ENCODE measurements at regions not wholly inside any gene's neighbourhood (a gene's known extent, or its start where the extent isn't known, plus 50 kb on each side); places are given as distances from the start of the nearest gene placed in this dataset.

DNA sequence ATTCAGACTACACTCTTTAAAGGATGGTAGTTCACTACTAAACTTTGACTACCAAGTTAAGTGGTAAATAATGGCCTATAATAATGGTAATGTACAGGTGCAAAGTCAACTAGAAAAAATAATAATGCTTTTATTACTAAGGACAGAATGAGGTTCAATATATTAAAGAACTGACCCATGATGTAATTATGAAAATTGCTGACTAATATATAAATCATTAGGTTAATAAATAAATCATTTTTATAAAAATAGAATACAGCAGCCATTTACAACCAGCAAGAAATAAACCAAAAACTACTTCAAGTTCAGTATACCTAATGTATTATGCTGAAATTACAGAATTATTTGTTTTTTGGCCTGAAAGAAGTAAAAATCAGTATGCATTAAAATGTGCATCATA, 577.2 kb downstream of the PPARGC1A start:
- no peaks in the 10 kb centered on the region for H3K9me3 ChIP-seq (ENCODE audit: low read length)
- no peak for DNase-seq
- no peaks in the 10 kb centered on the region for H3K27me3 ChIP-seq (ENCODE audit: insufficient read depth, low read length, poor library complexity, severe bottlenecking)
- Mint-ChIP-seq H3K9me3 (peaks cover 3 to 27% (median 6%) of the 10 kb centered on the region in 5 donors), H3K4me1 (no peaks in the 10 kb centered on the region), H3K27me3 (no peaks in the 10 kb centered on the region), H3K36me3 (no peaks in the 10 kb centered on the region), H3K4me3 (no peak overlapping the region), H3K27ac (no peak overlapping the region)
- CTCF ChIA-PET = no interaction called here
- no peak overlapping the region for H3K27ac ChIP-seq (ENCODE audit: low read depth, low read length)
- H3K36me3 ChIP-seq (ENCODE audit: insufficient read depth, low read length) = no peaks in the 10 kb centered on the region
- no peak overlapping the region for H3K4me3 ChIP-seq (ENCODE audit: low read length)
- POLR2A ChIA-PET = no interaction called here
- H3K4me1 ChIP-seq (ENCODE audit: insufficient read depth, low read length) = no peaks in the 10 kb centered on the region

DNA sequence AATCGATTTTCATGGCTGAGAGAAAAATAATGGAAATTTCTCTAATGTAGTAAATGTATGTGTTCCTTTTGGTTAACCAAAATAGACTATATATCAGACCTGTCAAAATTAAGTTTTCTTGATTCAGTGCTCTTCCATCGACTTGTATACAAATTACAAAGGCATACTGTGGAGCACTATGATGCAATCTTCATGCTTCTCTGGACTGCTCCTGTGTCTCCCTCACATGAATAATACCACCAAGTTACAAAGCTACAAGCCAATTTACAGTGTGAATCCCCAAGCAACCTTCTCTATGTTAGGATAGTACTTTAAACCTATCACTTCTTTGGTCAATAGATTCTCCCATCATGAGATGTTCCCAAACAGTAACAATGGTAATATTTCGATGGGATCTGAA, 577.9 kb downstream of the PPARGC1A start:
- Mint-ChIP-seq H3K27me3 (no peaks in the 10 kb centered on the region), H3K36me3 (no peaks in the 10 kb centered on the region), H3K27ac (no peak overlapping the region), H3K4me3 (no peak overlapping the region), H3K4me1 (no peaks in the 10 kb centered on the region), H3K9me3 (peaks cover 3 to 21% (median 6%) of the 10 kb centered on the region in 5 donors)
- Histone ChIP-seq H3K27me3 (ENCODE audit: insufficient read depth, low read length, poor library complexity, severe bottlenecking) (no peaks in the 10 kb centered on the region), H3K36me3 (ENCODE audit: insufficient read depth, low read length) (no peaks in the 10 kb centered on the region), H3K4me3 (ENCODE audit: low read length) (no peak overlapping the region), H3K9me3 (ENCODE audit: low read length) (no peaks in the 10 kb centered on the region), H3K4me1 (ENCODE audit: insufficient read depth, low read length) (no peaks in the 10 kb centered on the region), H3K27ac (ENCODE audit: low read depth, low read length) (no peak overlapping the region)
- ChIA-PET CTCF (no interaction called here), POLR2A (no interaction called here)
- DNase-seq = no peak

DNA sequence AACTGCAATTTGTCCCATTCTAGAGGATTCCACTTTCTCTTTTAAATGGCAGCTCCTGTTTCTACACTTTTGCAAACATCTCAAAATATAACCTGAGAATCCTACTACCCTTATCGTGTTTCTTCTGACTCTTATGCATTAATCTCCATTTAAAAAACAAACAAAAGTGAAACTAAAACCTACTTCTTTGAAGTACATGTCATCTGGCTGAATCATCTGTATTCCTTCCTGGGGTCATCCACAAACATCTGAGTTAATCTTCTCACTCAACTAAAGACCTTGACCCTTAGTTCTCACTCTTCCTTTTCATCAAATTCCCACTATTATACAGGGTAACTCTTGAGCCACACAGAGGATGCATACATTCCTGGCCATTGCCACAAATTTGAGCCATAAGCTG, 584.8 kb downstream of the PPARGC1A start:
- Mint-ChIP-seq H3K4me3 (no peak overlapping the region), H3K27me3 (no peaks in the 10 kb centered on the region), H3K9me3 (peaks cover 0 to 14% (median 0%) of the 10 kb centered on the region in 5 donors), H3K27ac (no peak overlapping the region), H3K36me3 (no peaks in the 10 kb centered on the region), H3K4me1 (peaks cover 0 to 5% (median 4%) of the 10 kb centered on the region in 3 donors)
- H3K27me3 ChIP-seq (ENCODE audit: insufficient read depth, low read length, poor library complexity, severe bottlenecking) = no peaks in the 10 kb centered on the region
- H3K4me1 ChIP-seq (ENCODE audit: insufficient read depth, low read length) = no peaks in the 10 kb centered on the region
- POLR2A ChIA-PET = no interaction called here
- no peaks in the 10 kb centered on the region for H3K9me3 ChIP-seq (ENCODE audit: low read length)
- H3K27ac ChIP-seq (ENCODE audit: low read depth, low read length) = no peak overlapping the region
- no peak for DNase-seq
- no peaks in the 10 kb centered on the region for H3K36me3 ChIP-seq (ENCODE audit: insufficient read depth, low read length)
- CTCF ChIA-PET = no interaction called here
- H3K4me3 ChIP-seq (ENCODE audit: low read length) = no peak overlapping the region

DNA sequence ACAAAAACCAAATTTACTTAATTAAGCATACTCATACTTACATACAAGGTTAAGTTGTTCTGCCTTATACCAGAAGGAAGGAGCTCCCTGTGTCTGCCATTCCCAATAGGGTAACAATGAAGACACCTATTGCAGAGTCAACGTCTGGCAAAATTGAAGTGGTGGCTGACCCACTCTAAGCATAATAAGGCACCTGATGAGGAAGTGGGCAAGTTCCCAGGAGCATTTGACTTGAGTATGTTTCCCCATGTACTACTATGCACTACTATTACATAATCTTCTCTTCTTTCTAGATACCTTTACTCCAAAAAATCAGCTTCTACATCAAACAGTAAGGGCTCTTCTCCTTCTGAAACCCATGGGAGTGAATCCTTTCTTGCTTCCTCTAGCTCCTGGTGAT, 591.5 kb downstream of the PPARGC1A start:
- H3K27me3 ChIP-seq (ENCODE audit: insufficient read depth, low read length, poor library complexity, severe bottlenecking) = no peaks in the 10 kb centered on the region
- no peaks in the 10 kb centered on the region for H3K36me3 Mint-ChIP-seq
- no peak overlapping the region for H3K27ac ChIP-seq (ENCODE audit: low read depth, low read length)
- no peaks in the 10 kb centered on the region for H3K36me3 ChIP-seq (ENCODE audit: insufficient read depth, low read length)
- H3K4me1 ChIP-seq (ENCODE audit: insufficient read depth, low read length) = no peaks in the 10 kb centered on the region
- H3K27me3 Mint-ChIP-seq = peaks cover 0 to 1% of the 10 kb centered on the region in 2 donors
- H3K4me1 Mint-ChIP-seq = peaks cover 0 to 5% (median 4%) of the 10 kb centered on the region in 3 donors
- H3K4me3 ChIP-seq (ENCODE audit: low read length) = no peak overlapping the region
- POLR2A ChIA-PET = no interaction called here
- no peak overlapping the region for H3K4me3 Mint-ChIP-seq
- H3K27ac Mint-ChIP-seq = no peak overlapping the region
- CTCF ChIA-PET = no interaction called here
- no peaks in the 10 kb centered on the region for H3K9me3 ChIP-seq (ENCODE audit: low read length)
- peaks cover 0 to 18% (median 2%) of the 10 kb centered on the region in 5 donors for H3K9me3 Mint-ChIP-seq
- no peak for DNase-seq

DNA sequence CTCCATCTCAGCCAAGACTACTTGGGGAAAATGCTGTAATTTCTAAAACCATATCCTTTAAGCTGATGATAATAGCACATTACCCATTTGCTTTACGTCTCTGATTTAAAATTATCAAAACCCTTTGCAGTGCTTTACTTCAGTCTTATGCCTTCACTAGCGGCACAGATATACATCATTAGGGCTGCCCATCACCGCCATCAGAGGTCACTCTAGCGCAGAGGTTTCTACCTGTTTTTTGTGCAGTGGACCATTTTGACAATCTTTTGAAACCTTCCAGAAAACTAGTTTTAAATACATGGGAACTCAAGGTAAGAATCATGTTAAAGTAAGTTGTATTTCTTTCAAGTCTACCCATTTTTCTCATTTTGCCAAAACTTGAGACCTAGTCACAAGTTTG, 592.5 kb downstream of the PPARGC1A start:
- no peak overlapping the region for H3K27ac Mint-ChIP-seq
- no peak overlapping the region for H3K4me3 ChIP-seq (ENCODE audit: low read length)
- peaks cover 0 to 1% of the 10 kb centered on the region in 2 donors for H3K27me3 Mint-ChIP-seq
- DNase-seq = no peak
- no peak overlapping the region for H3K27ac ChIP-seq (ENCODE audit: low read depth, low read length)
- no peaks in the 10 kb centered on the region for H3K27me3 ChIP-seq (ENCODE audit: insufficient read depth, low read length, poor library complexity, severe bottlenecking)
- no peak overlapping the region for H3K4me3 Mint-ChIP-seq
- peaks cover 0 to 5% (median 0%) of the 10 kb centered on the region in 3 donors for H3K4me1 Mint-ChIP-seq
- H3K36me3 Mint-ChIP-seq = no peaks in the 10 kb centered on the region
- no peaks in the 10 kb centered on the region for H3K9me3 ChIP-seq (ENCODE audit: low read length)
- peaks cover 0 to 18% (median 0%) of the 10 kb centered on the region in 5 donors for H3K9me3 Mint-ChIP-seq
- peaks cover 2% of the 10 kb centered on the region for H3K4me1 ChIP-seq (ENCODE audit: insufficient read depth, low read length)
- POLR2A ChIA-PET = no interaction called here
- CTCF ChIA-PET = no interaction called here
- no peaks in the 10 kb centered on the region for H3K36me3 ChIP-seq (ENCODE audit: insufficient read depth, low read length)

DNA sequence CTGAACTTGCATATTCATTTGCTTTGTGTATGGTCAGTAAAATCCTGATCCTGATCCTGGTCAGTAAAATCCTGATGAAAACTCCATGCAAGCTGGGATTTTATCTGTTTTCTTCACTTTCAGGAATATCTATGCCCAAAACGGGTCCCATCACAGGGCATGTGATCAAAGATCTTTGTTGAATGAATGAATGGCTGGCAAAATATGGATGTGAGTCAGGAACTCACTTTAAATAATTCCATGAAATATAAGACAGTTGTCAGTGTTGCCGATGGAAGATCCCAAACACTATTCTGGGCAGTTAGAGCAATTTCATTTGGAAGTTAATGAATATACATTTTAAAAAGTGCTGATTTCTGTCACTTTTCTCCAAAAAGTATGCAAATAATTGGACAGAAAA, 598.4 kb downstream of the GBA3 start:
- Mint-ChIP-seq H3K9me3 (peaks cover 0 to 7% (median 3%) of the 10 kb centered on the region in 5 donors), H3K4me1 (peaks cover 4 to 10% (median 6%) of the 10 kb centered on the region in 3 donors), H3K36me3 (no peaks in the 10 kb centered on the region), H3K4me3 (no peak overlapping the region), H3K27ac (no peak overlapping the region), H3K27me3 (no peaks in the 10 kb centered on the region)
- H3K36me3 ChIP-seq (ENCODE audit: insufficient read depth, low read length) = no peaks in the 10 kb centered on the region
- H3K27ac ChIP-seq (ENCODE audit: low read depth, low read length) = no peak overlapping the region
- CTCF ChIA-PET = no interaction called here
- no peak for DNase-seq
- H3K9me3 ChIP-seq (ENCODE audit: low read length) = no peaks in the 10 kb centered on the region
- peaks cover 10% of the 10 kb centered on the region for H3K4me1 ChIP-seq (ENCODE audit: insufficient read depth, low read length)
- POLR2A ChIA-PET = no interaction called here
- no peaks in the 10 kb centered on the region for H3K27me3 ChIP-seq (ENCODE audit: insufficient read depth, low read length, poor library complexity, severe bottlenecking)
- H3K4me3 ChIP-seq (ENCODE audit: low read length) = no peak overlapping the region

DNA sequence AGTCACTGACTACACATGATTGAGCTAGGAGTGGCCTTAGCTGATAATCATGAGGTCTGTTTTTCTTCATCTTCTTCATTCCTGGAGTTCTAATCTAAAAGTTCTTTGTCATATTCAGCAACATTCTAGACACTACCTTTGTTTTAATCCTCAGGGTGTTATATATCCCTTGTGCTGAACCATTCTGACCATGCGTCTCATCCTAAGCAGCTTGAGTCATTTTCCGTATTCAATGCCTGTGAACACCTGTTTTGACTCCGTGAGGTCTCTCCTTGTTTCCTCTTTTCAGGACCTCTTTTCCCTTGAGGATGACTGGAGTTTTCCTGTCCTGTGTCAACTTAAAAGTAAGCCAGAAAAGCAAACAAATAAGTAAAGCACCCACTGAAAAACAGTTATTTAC, 597.9 kb downstream of the GBA3 start:
- Mint-ChIP-seq H3K9me3 (peaks cover 0 to 8% (median 4%) of the 10 kb centered on the region in 5 donors), H3K27me3 (no peaks in the 10 kb centered on the region), H3K4me1 (peaks cover 4 to 10% (median 6%) of the 10 kb centered on the region in 3 donors), H3K36me3 (no peaks in the 10 kb centered on the region), H3K4me3 (no peak overlapping the region), H3K27ac (no peak overlapping the region)
- Histone ChIP-seq H3K4me1 (ENCODE audit: insufficient read depth, low read length) (peaks cover 10% of the 10 kb centered on the region), H3K36me3 (ENCODE audit: insufficient read depth, low read length) (no peaks in the 10 kb centered on the region), H3K9me3 (ENCODE audit: low read length) (no peaks in the 10 kb centered on the region), H3K27ac (ENCODE audit: low read depth, low read length) (no peak overlapping the region), H3K27me3 (ENCODE audit: insufficient read depth, low read length, poor library complexity, severe bottlenecking) (no peaks in the 10 kb centered on the region), H3K4me3 (ENCODE audit: low read length) (no peak overlapping the region)
- ChIA-PET POLR2A (no interaction called here), CTCF (no interaction called here)
- DNase-seq = no peak

DNA sequence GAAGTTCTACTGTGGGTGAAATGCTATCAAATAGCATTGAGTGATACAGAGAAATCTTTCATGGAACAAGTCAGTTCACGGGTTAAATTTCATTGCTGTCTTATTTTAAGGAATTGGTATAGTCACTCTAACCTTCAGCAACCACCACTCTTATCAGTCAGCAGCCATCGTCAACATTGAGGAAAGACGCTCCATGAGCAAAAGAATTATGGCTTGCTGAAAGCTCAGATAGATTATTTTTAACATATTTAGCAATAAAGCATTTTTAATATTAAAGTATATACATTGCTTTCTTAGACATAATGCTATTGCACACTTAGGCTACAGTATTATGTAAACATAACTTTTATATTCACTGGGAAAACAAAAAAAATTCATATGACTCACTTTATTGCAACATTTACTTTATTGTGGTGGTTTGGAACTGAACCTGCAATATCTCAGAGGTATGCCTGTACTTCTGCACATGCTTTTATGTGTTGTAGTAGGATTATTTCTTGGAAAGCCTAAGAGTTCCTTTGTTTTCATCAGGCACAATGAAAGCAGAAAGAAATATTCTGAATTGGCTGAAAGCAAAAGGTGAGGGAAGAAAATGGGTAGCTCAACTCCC, 586.7 kb downstream of the GBA3 start:
- Histone ChIP-seq H3K4me1 (ENCODE audit: insufficient read depth, low read length) (no peaks in the 10 kb centered on the region), H3K27me3 (ENCODE audit: insufficient read depth, low read length, poor library complexity, severe bottlenecking) (no peaks in the 10 kb centered on the region), H3K27ac (ENCODE audit: low read depth, low read length) (no peak overlapping the region), H3K4me3 (ENCODE audit: low read length) (no peak overlapping the region), H3K36me3 (ENCODE audit: insufficient read depth, low read length) (no peaks in the 10 kb centered on the region), H3K9me3 (ENCODE audit: low read length) (no peaks in the 10 kb centered on the region)
- H3K27ac Mint-ChIP-seq = no peak overlapping the region
- ChIA-PET CTCF (no interaction called here), POLR2A (no interaction called here)
- H3K4me1 Mint-ChIP-seq = no peaks in the 10 kb centered on the region
- no peak overlapping the region for H3K4me3 Mint-ChIP-seq
- H3K36me3 Mint-ChIP-seq = no peaks in the 10 kb centered on the region
- peaks cover 2 to 14% (median 4%) of the 10 kb centered on the region in 5 donors for H3K9me3 Mint-ChIP-seq
- H3K27me3 Mint-ChIP-seq = no peaks in the 10 kb centered on the region
- DNase-seq = no peak

DNA sequence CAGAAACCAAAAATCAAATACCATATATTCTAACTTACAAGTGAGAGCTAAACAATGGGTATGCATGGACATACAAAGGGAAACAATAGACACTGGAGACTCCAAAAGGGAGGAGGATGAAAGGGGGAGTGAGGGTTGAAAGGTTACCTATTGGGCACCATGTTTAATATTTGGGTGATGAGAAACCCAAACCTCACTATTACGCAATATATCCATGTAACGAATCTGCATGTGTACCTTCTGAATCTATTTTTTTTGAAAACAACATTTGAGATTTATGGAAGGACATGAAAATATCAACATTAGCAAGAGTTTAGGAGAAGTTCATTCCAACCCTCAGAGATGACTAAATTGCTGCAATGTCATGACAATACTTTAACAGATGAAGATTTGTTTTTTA, 586.1 kb downstream of the GBA3 start:
- CTCF ChIA-PET = no interaction called here
- Mint-ChIP-seq H3K4me3 (no peak overlapping the region), H3K27me3 (no peaks in the 10 kb centered on the region), H3K36me3 (no peaks in the 10 kb centered on the region), H3K9me3 (peaks cover 2 to 17% (median 4%) of the 10 kb centered on the region in 5 donors), H3K4me1 (no peaks in the 10 kb centered on the region), H3K27ac (no peak overlapping the region)
- H3K9me3 ChIP-seq (ENCODE audit: low read length) = no peaks in the 10 kb centered on the region
- no peaks in the 10 kb centered on the region for H3K4me1 ChIP-seq (ENCODE audit: insufficient read depth, low read length)
- no peak overlapping the region for H3K27ac ChIP-seq (ENCODE audit: low read depth, low read length)
- POLR2A ChIA-PET = no interaction called here
- H3K27me3 ChIP-seq (ENCODE audit: insufficient read depth, low read length, poor library complexity, severe bottlenecking) = no peaks in the 10 kb centered on the region
- no peak for DNase-seq
- no peak overlapping the region for H3K4me3 ChIP-seq (ENCODE audit: low read length)
- no peaks in the 10 kb centered on the region for H3K36me3 ChIP-seq (ENCODE audit: insufficient read depth, low read length)
